ENCODE measurements at regions not wholly inside any gene's neighbourhood (a gene's known extent, or its start where the extent isn't known, plus 50 kb on each side); places are given as distances from the start of the nearest gene placed in this dataset.

DNA sequence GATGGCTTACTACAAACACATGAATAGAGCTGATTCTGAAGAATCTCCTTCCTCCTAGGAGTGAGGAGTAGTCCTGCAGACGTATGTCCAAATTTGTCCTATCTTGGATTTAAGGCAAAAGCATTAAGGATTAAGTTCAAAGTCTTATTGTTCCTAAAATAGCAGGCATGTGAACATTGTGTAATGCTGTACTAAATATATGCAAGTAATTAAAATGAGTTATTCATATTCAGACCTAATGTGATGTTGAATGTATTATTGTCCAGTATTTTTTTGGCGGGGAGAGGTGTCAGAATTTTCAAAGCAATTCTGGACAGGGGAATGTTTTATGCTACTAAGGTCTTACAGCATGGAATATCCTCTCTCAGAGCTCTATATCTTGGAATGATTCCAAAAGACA lies 60.7 kb upstream of the STK38L start:
- TF ChIP-seq POLR2A (IDR thresholded peaks at IDR 0.05): no peak
- TF ChIP-seq, protein P1, sequence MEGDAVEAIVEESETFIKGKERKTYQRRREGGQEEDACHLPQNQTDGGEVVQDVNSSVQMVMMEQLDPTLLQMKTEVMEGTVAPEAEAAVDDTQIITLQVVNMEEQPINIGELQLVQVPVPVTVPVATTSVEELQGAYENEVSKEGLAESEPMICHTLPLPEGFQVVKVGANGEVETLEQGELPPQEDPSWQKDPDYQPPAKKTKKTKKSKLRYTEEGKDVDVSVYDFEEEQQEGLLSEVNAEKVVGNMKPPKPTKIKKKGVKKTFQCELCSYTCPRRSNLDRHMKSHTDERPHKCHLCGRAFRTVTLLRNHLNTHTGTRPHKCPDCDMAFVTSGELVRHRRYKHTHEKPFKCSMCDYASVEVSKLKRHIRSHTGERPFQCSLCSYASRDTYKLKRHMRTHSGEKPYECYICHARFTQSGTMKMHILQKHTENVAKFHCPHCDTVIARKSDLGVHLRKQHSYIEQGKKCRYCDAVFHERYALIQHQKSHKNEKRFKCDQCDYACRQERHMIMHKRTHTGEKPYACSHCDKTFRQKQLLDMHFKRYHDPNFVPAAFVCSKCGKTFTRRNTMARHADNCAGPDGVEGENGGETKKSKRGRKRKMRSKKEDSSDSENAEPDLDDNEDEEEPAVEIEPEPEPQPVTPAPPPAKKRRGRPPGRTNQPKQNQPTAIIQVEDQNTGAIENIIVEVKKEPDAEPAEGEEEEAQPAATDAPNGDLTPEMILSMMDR (IDR thresholded peaks at IDR 0.05): no peak

Data from prostate gland (tissue), 2 donors.